LNCAP (cell line): ENCODE measurements at regions not wholly inside any gene's neighbourhood (a gene's known extent, or its start where the extent isn't known, plus 50 kb on each side); places are given as distances from the start of the nearest gene placed in this dataset.
A peak's percentile ranks its signal among the peaks of the same experiment; 100 is the strongest.

Experiments
- TF ChIP-seq, protein P1 (sequence below): fragments of 450-650 bp; IDR thresholded peaks from 2 replicates; pipeline ENCODE4 v1.5.1; 2017; ENCODE audit warnings: mild to moderate bottlenecking

DNA sequence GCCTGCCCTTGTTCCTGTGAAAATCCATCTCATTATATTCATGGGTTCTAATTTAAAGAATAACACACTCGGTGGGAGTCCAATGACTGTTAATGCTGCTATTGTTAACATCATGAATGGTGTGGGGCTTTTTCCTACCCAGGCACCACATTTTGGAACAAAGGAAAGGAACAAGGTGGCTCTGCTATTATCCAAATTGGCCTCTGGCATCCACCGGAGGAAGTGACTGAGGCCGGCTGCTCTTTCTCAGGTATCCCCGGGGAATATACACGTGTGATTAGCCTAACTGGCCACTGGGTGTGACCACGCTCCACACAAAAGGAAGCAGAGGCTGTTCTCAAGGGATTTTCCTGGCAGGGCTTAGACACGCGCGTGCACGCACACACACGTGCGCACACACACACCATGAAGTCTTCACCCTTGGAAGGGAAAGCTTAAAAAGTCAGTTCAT lies 601.2 kb upstream of the ARID1B start:
- TF ChIP-seq, protein P1, sequence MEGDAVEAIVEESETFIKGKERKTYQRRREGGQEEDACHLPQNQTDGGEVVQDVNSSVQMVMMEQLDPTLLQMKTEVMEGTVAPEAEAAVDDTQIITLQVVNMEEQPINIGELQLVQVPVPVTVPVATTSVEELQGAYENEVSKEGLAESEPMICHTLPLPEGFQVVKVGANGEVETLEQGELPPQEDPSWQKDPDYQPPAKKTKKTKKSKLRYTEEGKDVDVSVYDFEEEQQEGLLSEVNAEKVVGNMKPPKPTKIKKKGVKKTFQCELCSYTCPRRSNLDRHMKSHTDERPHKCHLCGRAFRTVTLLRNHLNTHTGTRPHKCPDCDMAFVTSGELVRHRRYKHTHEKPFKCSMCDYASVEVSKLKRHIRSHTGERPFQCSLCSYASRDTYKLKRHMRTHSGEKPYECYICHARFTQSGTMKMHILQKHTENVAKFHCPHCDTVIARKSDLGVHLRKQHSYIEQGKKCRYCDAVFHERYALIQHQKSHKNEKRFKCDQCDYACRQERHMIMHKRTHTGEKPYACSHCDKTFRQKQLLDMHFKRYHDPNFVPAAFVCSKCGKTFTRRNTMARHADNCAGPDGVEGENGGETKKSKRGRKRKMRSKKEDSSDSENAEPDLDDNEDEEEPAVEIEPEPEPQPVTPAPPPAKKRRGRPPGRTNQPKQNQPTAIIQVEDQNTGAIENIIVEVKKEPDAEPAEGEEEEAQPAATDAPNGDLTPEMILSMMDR: peak; percentile 68

DNA sequence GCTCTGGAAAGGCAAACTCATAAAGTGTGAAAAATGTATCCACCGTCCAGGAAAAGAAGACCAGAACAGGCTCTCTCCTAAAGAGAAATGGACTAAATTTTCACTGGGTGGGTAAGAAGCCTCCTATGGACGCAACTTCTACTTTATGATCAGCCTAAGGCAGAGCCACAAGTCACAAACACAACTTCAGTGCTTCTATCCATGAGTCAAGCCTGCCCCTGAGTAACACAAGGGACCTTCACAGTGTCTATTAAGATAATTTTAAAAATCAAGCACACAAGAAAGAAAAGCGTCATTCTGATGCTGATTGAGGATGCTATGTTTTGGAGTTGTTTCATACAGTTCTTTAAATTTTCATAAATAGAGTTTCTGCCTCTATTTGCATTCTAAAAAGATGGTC lies 601.7 kb upstream of the ARID1B start:
- TF ChIP-seq, protein P1: no peak

DNA sequence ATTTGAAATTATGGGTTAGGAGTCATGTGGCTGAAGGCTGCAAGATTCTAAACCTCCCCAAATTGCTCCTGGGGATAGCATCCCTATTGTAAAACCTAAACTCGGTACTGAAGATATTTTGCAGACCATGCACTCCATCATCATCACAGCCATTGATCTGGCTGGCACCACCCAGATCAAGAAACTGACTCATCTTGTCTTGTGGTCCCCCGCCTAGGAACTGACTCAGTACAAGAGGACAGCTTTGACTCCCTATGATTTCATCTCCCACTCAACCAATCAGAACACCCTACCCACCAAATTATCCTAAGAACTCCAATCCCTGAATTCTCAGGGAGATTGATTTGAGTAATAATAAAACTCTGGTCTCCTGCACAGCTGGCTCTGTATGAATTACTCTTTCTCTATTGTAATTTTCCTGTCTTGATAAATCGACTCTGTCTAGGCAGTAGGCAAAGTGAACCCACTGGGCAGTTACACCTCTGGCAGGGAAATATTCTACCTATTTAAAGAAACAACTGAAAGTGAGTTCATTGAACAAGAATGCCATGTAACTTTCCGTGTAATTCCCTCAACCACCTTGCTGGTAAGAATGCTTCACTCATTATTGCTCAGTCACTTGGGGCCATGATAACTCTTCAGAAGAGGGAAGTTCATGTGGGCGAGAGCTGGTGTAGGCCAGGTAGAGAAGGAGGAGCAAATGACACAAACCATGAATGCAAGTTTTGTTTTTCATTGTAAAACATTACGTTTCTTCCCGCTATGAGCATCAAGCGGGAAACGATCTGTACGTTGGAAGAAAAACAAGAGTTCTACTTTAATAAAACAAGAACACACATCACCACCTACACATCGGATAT lies 602.9 kb upstream of the ARID1B start:
- TF ChIP-seq, protein P1: no peak

DNA sequence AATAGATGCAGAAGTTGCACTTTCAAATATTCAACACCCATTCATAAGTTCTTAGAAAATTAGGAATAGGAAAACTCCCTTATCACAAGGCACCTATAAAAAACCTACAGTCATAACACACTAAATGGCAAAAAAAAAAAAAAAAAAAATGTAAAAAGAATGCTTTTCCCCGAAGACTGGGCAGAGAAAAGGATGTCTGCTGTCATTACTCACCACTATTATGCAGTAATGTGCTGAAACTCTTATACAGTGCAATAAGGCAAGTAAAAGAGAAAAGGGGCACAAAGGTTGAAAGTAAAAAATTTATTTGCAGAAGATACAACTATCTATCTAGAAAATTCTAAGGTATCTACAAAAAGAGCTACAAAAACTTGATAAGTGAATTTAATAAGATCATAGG lies 607.8 kb upstream of the ARID1B start:
- TF ChIP-seq, protein P1: no peak

DNA sequence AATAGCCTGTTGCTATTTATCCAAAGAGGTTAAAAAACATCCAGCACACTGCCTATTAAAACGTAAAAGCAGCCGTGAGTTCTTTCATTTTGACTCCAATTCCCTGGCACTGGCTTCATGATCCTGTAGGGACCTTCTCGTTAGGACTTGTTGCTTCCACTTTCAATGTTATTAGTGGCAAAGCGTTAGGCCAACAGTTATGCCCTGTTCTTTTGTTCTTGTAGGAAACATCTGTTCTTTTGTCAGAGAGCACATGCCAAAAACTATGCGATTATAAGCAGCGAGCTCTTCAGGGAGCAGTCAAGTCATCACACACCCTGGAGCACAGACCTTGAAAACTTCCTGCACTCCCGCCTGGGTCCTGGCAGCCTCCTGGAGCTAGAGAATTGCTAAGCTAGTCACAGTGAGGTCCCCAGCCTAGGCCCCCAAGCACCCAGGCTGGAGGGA lies 609.5 kb upstream of the ARID1B start:
- TF ChIP-seq, protein P1: no peak

DNA sequence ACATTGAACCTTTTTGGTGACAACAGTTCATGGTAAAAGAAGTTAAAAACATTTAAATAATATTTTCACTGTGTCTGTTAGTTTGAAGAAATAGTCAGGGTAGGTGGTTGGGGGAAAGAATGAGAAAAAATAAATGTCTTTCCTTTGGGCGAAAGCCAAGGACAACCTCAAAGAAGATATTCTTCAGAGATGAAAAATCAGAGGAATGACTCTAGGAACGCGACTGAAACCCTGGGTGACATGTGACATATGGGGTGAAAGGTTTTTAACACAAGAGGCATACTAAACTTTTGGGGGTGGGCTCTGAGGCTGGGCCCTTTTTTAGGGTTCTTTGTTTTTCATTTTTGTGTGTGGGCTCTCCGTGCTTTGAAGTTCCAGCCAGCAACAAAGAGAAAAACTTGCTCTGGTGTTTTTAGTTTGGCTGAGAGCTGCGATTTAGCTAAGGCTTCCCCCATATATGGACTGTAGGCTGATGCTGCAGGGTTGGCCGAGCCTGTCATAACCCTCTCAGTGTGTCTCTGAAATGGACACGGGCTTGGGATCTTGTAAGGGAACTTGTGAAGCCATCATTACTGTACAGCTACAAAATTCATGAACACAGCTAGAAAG lies 610.1 kb upstream of the ARID1B start:
- TF ChIP-seq, protein P1: no peak

DNA sequence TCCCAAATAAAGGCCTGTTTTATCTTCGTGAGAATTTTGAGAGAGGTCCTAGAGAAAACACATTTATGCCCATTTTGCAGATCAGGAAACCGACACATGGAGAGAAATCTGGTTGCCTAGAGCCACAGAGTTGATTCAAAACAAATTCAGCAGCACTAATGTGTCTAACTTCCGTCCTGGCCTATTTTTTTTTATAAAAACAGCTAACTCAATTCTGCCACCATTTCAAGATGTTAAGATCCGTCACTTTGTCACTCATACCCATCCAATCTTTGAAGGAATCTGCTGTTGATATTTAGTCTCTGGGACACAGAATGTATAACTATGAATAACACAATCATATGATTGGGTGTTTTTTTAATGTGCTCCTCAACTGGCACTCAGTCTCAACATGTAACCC lies 611.1 kb upstream of the ARID1B start:
- TF ChIP-seq, protein P1: no peak
